ENCODE measurements at regions not wholly inside any gene's neighbourhood (a gene's known extent, or its start where the extent isn't known, plus 50 kb on each side); places are given as distances from the start of the nearest gene placed in this dataset.

DNA sequence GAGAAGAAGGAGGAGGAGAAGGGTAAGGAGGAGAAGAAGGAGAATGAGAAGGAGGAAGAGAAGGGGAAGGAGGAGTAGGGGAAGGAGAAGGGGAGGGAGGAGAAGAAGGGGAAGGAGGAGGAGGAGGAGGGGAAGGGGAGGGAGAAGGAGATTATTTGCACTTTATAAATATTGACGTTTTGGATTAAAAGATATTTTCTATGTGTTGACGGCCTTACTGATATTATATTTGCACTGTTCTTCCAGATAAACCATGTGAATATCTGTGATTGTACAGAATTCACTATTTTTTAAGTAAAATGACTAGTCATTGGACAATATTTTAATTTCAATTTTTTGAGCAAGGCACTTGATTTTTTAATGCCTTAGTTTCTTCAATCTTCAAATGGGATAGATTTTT, 310.5 kb upstream of the DNAJC19 start:
- TF ChIP-seq TAF1 (IDR thresholded peaks at IDR 0.05; ENCODE audit: borderline replicate concordance, insufficient read depth, low read length) (no peak), FOXP2 (optimal IDR thresholded peaks at IDR 0.05; ENCODE audit: borderline replicate concordance, extremely low read depth, extremely low read length, insufficient read depth) (no peak), POLR2AphosphoS5 (IDR thresholded peaks at IDR 0.05; ENCODE audit: low read depth, low read length) (no peak), SIN3A (IDR thresholded peaks at IDR 0.05; ENCODE audit: borderline replicate concordance, insufficient read depth, low read length) (no peak)
- TF ChIP-seq, protein P1, sequence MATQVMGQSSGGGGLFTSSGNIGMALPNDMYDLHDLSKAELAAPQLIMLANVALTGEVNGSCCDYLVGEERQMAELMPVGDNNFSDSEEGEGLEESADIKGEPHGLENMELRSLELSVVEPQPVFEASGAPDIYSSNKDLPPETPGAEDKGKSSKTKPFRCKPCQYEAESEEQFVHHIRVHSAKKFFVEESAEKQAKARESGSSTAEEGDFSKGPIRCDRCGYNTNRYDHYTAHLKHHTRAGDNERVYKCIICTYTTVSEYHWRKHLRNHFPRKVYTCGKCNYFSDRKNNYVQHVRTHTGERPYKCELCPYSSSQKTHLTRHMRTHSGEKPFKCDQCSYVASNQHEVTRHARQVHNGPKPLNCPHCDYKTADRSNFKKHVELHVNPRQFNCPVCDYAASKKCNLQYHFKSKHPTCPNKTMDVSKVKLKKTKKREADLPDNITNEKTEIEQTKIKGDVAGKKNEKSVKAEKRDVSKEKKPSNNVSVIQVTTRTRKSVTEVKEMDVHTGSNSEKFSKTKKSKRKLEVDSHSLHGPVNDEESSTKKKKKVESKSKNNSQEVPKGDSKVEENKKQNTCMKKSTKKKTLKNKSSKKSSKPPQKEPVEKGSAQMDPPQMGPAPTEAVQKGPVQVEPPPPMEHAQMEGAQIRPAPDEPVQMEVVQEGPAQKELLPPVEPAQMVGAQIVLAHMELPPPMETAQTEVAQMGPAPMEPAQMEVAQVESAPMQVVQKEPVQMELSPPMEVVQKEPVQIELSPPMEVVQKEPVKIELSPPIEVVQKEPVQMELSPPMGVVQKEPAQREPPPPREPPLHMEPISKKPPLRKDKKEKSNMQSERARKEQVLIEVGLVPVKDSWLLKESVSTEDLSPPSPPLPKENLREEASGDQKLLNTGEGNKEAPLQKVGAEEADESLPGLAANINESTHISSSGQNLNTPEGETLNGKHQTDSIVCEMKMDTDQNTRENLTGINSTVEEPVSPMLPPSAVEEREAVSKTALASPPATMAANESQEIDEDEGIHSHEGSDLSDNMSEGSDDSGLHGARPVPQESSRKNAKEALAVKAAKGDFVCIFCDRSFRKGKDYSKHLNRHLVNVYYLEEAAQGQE (IDR thresholded peaks at IDR 0.05; ENCODE audit: insufficient read depth in 1 of 2, low read depth in 2 of 2, low read length in 2 of 2), result no peak

DNA sequence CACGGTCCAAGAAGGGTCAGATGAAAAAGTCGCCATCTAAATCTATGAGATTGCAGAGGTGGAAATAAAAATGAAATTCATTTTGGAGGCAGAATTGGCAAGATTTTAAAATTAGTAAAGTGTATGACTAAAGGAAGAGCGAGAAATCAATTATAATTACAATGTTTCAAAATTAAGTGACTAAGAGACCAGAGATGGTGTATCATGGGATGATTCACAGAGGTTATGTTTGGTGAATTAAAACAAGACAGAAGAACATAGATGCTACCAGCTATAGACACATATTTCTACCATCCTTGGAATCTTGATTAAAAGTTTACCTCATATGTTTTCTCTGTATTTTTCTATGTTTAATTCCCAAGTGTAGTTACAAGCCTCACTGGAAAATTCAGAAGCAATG, 308.9 kb upstream of the DNAJC19 start:
- TF ChIP-seq, protein P1 (IDR thresholded peaks at IDR 0.05; ENCODE audit: insufficient read depth in 1 of 2, low read depth in 2 of 2, low read length in 2 of 2), result no peak
- TF ChIP-seq SIN3A (IDR thresholded peaks at IDR 0.05; ENCODE audit: borderline replicate concordance, insufficient read depth, low read length) (no peak), FOXP2 (optimal IDR thresholded peaks at IDR 0.05; ENCODE audit: borderline replicate concordance, extremely low read depth, extremely low read length, insufficient read depth) (no peak), TAF1 (IDR thresholded peaks at IDR 0.05; ENCODE audit: borderline replicate concordance, insufficient read depth, low read length) (no peak), POLR2AphosphoS5 (IDR thresholded peaks at IDR 0.05; ENCODE audit: low read depth, low read length) (no peak)

DNA sequence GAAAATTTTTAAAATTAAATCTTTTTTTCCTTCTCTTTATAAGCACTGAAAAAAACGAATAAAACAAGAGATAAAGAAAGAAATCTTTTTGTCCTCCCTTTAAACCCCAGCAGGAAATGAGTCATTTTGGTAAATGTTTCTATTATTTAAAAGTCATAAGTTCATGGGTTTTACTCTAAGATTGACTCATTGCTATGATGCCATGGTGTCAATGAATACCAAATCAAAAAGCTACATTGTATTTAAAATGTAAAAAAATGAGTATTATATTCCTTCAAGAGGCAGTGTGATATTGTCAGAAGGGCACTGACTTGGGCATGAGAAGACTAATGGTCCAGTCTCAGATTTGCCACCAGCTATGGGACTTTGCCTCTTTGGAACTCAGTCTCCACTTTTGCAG, 303.4 kb upstream of the DNAJC19 start:
- TF ChIP-seq POLR2AphosphoS5 (IDR thresholded peaks at IDR 0.05; ENCODE audit: low read depth, low read length), result no peak
- TF ChIP-seq, protein P1 (IDR thresholded peaks at IDR 0.05; ENCODE audit: insufficient read depth in 1 of 2, low read depth in 2 of 2, low read length in 2 of 2), result no peak
- no peak for TF ChIP-seq TAF1 (IDR thresholded peaks at IDR 0.05; ENCODE audit: borderline replicate concordance, insufficient read depth, low read length)
- no peak for TF ChIP-seq SIN3A (IDR thresholded peaks at IDR 0.05; ENCODE audit: borderline replicate concordance, insufficient read depth, low read length)
- no peak for TF ChIP-seq FOXP2 (optimal IDR thresholded peaks at IDR 0.05; ENCODE audit: borderline replicate concordance, extremely low read depth, extremely low read length, insufficient read depth)

DNA sequence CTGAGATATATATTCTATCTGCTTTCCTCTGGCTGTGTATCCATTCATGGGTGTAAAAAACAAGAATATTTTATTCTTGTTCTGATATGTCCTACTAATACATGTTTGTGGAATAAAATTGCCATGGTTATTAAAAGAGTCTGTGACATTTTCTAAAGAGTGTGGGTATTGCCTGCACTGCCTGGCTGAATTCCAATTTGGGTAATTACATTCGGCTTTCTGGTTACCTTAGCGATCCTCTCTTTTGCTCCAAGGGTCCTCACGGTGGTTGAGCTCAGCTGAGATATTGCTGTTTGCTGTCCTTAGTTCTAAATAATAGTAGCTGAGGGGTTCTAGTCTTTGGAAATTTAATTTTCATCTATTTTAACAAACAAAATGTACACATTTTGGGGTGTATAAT, 301.4 kb upstream of the DNAJC19 start:
- TF ChIP-seq TAF1 (IDR thresholded peaks at IDR 0.05; ENCODE audit: borderline replicate concordance, insufficient read depth, low read length) (no peak), POLR2AphosphoS5 (IDR thresholded peaks at IDR 0.05; ENCODE audit: low read depth, low read length) (no peak), SIN3A (IDR thresholded peaks at IDR 0.05; ENCODE audit: borderline replicate concordance, insufficient read depth, low read length) (no peak), FOXP2 (optimal IDR thresholded peaks at IDR 0.05; ENCODE audit: borderline replicate concordance, extremely low read depth, extremely low read length, insufficient read depth) (no peak)
- TF ChIP-seq, protein P1 (IDR thresholded peaks at IDR 0.05; ENCODE audit: insufficient read depth in 1 of 2, low read depth in 2 of 2, low read length in 2 of 2), result no peak

DNA sequence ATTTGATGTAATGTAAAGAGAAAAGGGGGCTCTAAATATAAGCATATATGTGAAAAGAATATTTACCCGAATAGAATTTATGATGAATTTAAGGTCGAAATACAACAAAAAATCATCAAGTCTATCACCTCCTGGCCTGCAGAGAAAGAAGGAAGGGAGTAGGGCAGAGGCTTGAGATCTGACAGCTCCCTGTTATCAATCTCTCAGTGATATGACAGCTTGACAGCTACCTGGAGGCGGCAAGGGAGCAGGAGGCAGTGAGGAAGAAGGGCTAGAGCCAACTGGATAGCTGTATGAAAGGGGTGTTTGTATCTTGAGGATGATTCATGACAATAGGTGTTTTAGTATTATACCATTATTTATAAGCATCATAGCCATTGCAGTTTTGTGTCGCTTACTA, 299.8 kb upstream of the DNAJC19 start:
- no peak for TF ChIP-seq POLR2AphosphoS5 (IDR thresholded peaks at IDR 0.05; ENCODE audit: low read depth, low read length)
- TF ChIP-seq TAF1 (IDR thresholded peaks at IDR 0.05; ENCODE audit: borderline replicate concordance, insufficient read depth, low read length), result no peak
- no peak for TF ChIP-seq SIN3A (IDR thresholded peaks at IDR 0.05; ENCODE audit: borderline replicate concordance, insufficient read depth, low read length)
- TF ChIP-seq FOXP2 (optimal IDR thresholded peaks at IDR 0.05; ENCODE audit: borderline replicate concordance, extremely low read depth, extremely low read length, insufficient read depth), result no peak
- TF ChIP-seq, protein P1 (IDR thresholded peaks at IDR 0.05; ENCODE audit: insufficient read depth in 1 of 2, low read depth in 2 of 2, low read length in 2 of 2), result no peak

Data from PFSK-1 (cell line).